Naive thymus-derived CD4-positive, alpha-beta T cell (primary cell): ENCODE measurements at regions not wholly inside any gene's neighbourhood (a gene's known extent, or its start where the extent isn't known, plus 50 kb on each side); places are given as distances from the start of the nearest gene placed in this dataset.
"Not testable (repeated sequence)": the region's sequence is repeated elsewhere in the genome, so short reads cannot be mapped to it uniquely, and the experiment has no call there.

Experiments used
- ATAC-seq: fragments of 150-1000 bp; cut with Tn5 transposase; 2 replicates; pipeline ENCODE4 v1.10.0; 2021; ENCODE audit warnings: mild to moderate bottlenecking, moderate library complexity
- CTCF ChIA-PET: fragments of 350-600 bp; sonication (Branson Sonifier 250); formaldehyde crosslinking; loops from one replicate; lab custom pipeline; 2021; ENCODE audit warnings: antibody characterized with exemption; lab: Charles Lee
- POLR2A ChIA-PET: fragments of 350-600 bp; sonication (Branson Sonifier 250); formaldehyde crosslinking; loops from one replicate; lab custom pipeline; 2021; ENCODE audit warnings: antibody characterized with exemption, inconsistent platforms; lab: Charles Lee
- DNase-seq, 9 donors: peaks; one replicate each; pipeline versions ENCODE4 v3.0.0 to v3.0.0-alpha.2; 2020 to 2022; ENCODE audit warnings: mixed read lengths in 1 of 9
- H3K27ac ChIP-seq: one replicate; pipeline ENCODE4 v1.7.0; 2013; ENCODE audit warnings: mild to moderate bottlenecking, low read depth, low read length, moderate library complexity
- H3K27me3 ChIP-seq, 2 donors: one replicate each; pipeline ENCODE4 v1.7.0; 2013; ENCODE audit warnings: low read length in 2 of 2, mild to moderate bottlenecking in 2 of 2, moderate library complexity in 2 of 2; ENCODE audit not compliant: control insufficient read depth in 2 of 2, insufficient read depth in 2 of 2
- H3K36me3 ChIP-seq, 3 experiments: 1 replicate in 2 of 3; 2 replicates in 1 of 3; pipeline ENCODE4 v1.7.0; 2013; ENCODE audit warnings: low read length in 3 of 3, mild to moderate bottlenecking in 3 of 3, moderate library complexity in 1 of 3; ENCODE audit not compliant: insufficient read depth in 3 of 3, control insufficient read depth in 2 of 3
- H3K4me1 ChIP-seq, 2 donors: one replicate each; pipeline ENCODE4 v1.7.0; 2013; ENCODE audit warnings: low read length in 2 of 2, mild to moderate bottlenecking in 2 of 2, moderate library complexity in 1 of 2; ENCODE audit not compliant: control insufficient read depth in 2 of 2, insufficient read depth in 2 of 2
- H3K4me3 ChIP-seq: 2 replicates; pipeline ENCODE4 v1.7.0; 2013; ENCODE audit warnings: mild to moderate bottlenecking, low read length
- H3K9me3 ChIP-seq, 3 experiments: 1 replicate in 2 of 3; 2 replicates in 1 of 3; pipeline ENCODE4 v1.7.0; 2013; ENCODE audit warnings: low read length in 3 of 3; ENCODE audit not compliant: control insufficient read depth in 2 of 3
- H3K27ac Mint-ChIP-seq, 9 donors: one replicate each; pipeline ENCODE4 v1.8.0; 2020 to 2022; ENCODE audit warnings: mixed read lengths in 9 of 9, mild to moderate bottlenecking in 8 of 9, moderate library complexity in 5 of 9, inconsistent platforms in 2 of 9
- H3K27me3 Mint-ChIP-seq, 5 donors: one replicate each; pipeline ENCODE4 v1.8.0; 2021 to 2022; ENCODE audit warnings: mixed read lengths in 5 of 5, mild to moderate bottlenecking in 1 of 5
- H3K36me3 Mint-ChIP-seq, 5 donors: one replicate each; pipeline ENCODE4 v1.8.0; 2020 to 2022; ENCODE audit warnings: mixed read lengths in 5 of 5, mild to moderate bottlenecking in 3 of 5, inconsistent platforms in 1 of 5
- H3K4me1 Mint-ChIP-seq, 7 donors: one replicate each; pipeline ENCODE4 v1.8.0; 2020 to 2022; ENCODE audit warnings: mixed read lengths in 7 of 7, mild to moderate bottlenecking in 3 of 7, inconsistent platforms in 1 of 7
- H3K4me3 Mint-ChIP-seq, 10 donors: one replicate each; pipeline ENCODE4 v1.8.0; 2020 to 2022; ENCODE audit warnings: mild to moderate bottlenecking in 10 of 10, mixed read lengths in 10 of 10, moderate library complexity in 6 of 10, inconsistent platforms in 2 of 10
- H3K9me3 Mint-ChIP-seq, 11 donors: one replicate each; pipeline ENCODE4 v1.8.0; 2020 to 2022; ENCODE audit warnings: mixed read lengths in 11 of 11, mild to moderate bottlenecking in 4 of 11, inconsistent platforms in 1 of 11, moderate library complexity in 1 of 11
- intact Hi-C, 2 donors: fragments of 100-400 bp; cut with micrococcal nuclease; formaldehyde crosslinking; loops; one replicate each; pipeline ENCODE4 v1.15.1; 2023

DNA sequence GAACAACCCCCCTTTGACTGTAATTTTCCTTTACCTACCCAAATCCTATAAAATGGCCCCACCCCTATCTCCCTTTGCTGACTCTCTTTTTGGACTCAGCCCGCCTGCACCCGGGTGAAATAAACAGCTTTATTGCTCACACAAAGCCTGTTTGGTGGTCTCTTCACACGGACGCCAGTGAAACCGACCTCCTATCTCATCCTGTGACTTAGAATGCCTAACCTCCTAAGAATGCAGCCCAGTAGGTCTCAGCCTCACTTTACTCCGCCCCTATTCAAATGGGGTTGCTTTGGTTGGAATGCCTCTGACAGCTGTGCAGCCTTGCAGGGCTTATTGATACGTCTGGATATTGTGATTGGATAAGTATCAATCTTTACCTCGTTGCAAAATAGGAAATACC lies 243.8 kb upstream of the PROK2 start:
- H3K36me3 Mint-ChIP-seq, H3K36me3 ChIP-seq, DNase-seq, H3K27me3 Mint-ChIP-seq, H3K4me3 Mint-ChIP-seq, H3K27me3 ChIP-seq, H3K4me1 ChIP-seq, H3K9me3 Mint-ChIP-seq, H3K27ac ChIP-seq, POLR2A ChIA-PET, H3K9me3 ChIP-seq, intact Hi-C loops, ATAC-seq, H3K4me3 ChIP-seq: not testable (repeated sequence)
- CTCF ChIA-PET: interaction anchor here (0.6 kb wide), 1 partner anchor 51 kb away, joined by 4 read pairs; no protein-coding TSS in a partner anchor
- H3K27ac Mint-ChIP-seq: peak overlapping the region in 1 of 9 donors; percentile 23
- peaks cover 0 to 16% (median 0%) of the 10 kb centered on the region in 7 donors for H3K4me1 Mint-ChIP-seq

DNA sequence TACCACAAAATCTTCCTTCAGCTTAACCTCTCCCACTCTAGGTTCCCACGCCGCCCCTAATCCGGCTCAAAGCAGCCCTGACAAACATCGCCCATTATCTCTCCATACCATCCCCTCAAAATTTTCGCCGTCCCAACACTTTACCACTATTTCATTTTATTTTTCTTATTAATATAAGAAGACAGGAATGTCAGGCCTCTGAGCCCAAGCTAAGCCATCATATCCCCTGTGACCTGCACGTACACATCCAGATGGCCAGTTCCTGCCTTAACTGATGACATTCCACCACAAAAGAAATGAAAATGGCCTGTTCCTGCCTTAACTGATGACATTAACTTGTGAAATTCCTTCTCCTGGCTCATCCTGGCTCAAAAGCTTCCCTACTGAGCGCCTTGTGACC lies 243.4 kb upstream of the PROK2 start:
- H3K27ac ChIP-seq, H3K4me1 ChIP-seq, H3K9me3 ChIP-seq, intact Hi-C loops, DNase-seq, H3K36me3 Mint-ChIP-seq, H3K27me3 Mint-ChIP-seq, ATAC-seq, H3K9me3 Mint-ChIP-seq, H3K4me3 Mint-ChIP-seq, POLR2A ChIA-PET, H3K4me3 ChIP-seq, H3K36me3 ChIP-seq, H3K27me3 ChIP-seq, H3K27ac Mint-ChIP-seq: not testable (repeated sequence)
- peaks cover 0 to 16% (median 0%) of the 10 kb centered on the region in 7 donors for H3K4me1 Mint-ChIP-seq
- CTCF ChIA-PET: interaction anchor here (0.6 kb wide), 1 partner anchor 51 kb away, joined by 4 read pairs; no protein-coding TSS in a partner anchor

DNA sequence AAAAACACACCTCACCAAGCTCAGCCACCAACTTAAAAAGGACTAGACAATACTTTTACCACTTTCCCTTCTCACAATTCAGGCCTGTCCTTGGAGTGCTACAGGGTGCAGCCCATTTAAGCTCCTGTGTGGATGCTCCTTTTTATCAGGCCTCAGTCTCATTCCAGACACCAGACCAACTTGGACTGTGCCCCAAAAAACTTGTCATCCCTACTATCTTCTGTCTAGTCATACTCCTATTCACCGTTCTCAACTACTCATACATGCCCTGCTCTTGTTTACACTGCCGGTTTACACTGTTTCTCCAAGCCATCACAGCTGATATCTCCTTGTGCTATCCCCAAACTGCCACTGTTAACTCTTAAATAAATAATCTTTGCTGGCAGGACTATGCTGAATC lies 242.8 kb upstream of the PROK2 start:
- H3K27me3 Mint-ChIP-seq, ATAC-seq, H3K27ac Mint-ChIP-seq, POLR2A ChIA-PET, H3K27ac ChIP-seq, H3K27me3 ChIP-seq, CTCF ChIA-PET, H3K9me3 Mint-ChIP-seq, H3K4me1 ChIP-seq, H3K36me3 Mint-ChIP-seq, H3K4me3 ChIP-seq, DNase-seq, H3K9me3 ChIP-seq, H3K4me3 Mint-ChIP-seq, H3K36me3 ChIP-seq, intact Hi-C loops: not testable (repeated sequence)
- H3K4me1 Mint-ChIP-seq: peaks cover 0 to 13% (median 0%) of the 10 kb centered on the region in 7 donors

DNA sequence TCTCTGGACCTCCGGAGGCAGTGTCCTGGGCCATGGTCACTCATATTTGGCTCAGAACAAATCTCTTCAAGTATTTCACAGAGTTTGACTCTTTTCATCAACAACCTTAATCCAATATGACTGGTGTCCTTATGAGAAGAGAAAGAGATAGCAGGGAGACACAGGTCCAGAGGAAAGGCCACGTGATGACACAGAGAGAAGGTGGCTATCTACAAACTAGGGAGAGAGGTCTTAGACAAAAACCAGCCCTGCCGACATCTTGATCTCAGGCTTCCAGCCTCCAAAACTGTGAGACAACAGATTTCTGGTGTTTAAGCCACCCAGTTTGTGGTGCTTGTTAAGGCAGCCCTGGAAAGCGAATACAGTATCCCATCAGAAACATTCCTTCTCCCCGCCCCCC lies 237.1 kb upstream of the PROK2 start:
- Mint-ChIP-seq H3K36me3 (peaks cover 0 to 2% (median 0%) of the 10 kb centered on the region in 5 donors), H3K27me3 (no peaks in the 10 kb centered on the region), H3K27ac (no peak overlapping the region), H3K4me1 (peaks cover 0 to 7% (median 0%) of the 10 kb centered on the region in 7 donors), H3K4me3 (no peak overlapping the region), H3K9me3 (peaks cover 0 to 7% (median 0%) of the 10 kb centered on the region in 11 donors)
- POLR2A ChIA-PET: interaction anchor here (0.5 kb wide), 1 partner anchor 138 kb away, joined by 7 read pairs; no protein-coding TSS in a partner anchor
- H3K4me1 ChIP-seq: no peaks in the 10 kb centered on the region
- no peak for ATAC-seq
- intact Hi-C loops: no loop called here
- CTCF ChIA-PET: no interaction called here
- H3K9me3 ChIP-seq: no peaks in the 10 kb centered on the region
- H3K36me3 ChIP-seq: no peaks in the 10 kb centered on the region
- H3K27me3 ChIP-seq: no peaks in the 10 kb centered on the region
- H3K27ac ChIP-seq: no peak overlapping the region
- H3K4me3 ChIP-seq: no peak overlapping the region
- DNase-seq: no peak

DNA sequence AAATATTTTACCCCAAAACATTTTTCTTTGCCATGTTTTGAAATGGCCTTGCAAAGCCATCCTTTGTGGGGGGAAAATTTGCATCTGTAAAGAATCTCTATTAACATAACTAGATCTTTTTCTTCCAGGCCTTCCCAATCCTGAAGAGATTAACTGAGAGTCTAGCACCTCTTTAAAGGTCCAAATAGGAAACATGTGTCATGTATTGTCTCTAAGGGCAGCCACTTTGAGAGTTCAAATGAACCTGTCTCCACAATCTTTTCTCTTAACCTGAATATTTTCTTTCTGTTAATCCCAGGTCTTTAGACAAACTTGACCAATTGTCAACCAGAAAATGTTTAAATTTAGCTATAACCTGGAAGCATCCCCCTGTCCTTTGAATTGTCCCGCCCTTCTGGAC lies 236.6 kb upstream of the PROK2 start:
- H3K36me3 Mint-ChIP-seq: peaks cover 0 to 2% (median 0%) of the 10 kb centered on the region in 5 donors
- H3K27ac Mint-ChIP-seq: no peak overlapping the region
- peaks cover 0 to 7% (median 0%) of the 10 kb centered on the region in 7 donors for H3K4me1 Mint-ChIP-seq
- H3K4me3 Mint-ChIP-seq: no peak overlapping the region
- Histone ChIP-seq H3K27me3 (no peaks in the 10 kb centered on the region), H3K4me3 (no peak overlapping the region), H3K27ac (no peak overlapping the region), H3K9me3 (no peaks in the 10 kb centered on the region), H3K36me3 (no peaks in the 10 kb centered on the region), H3K4me1 (no peaks in the 10 kb centered on the region)
- CTCF ChIA-PET: no interaction called here
- DNase-seq (no peak), ATAC-seq (no peak)
- H3K27me3 Mint-ChIP-seq: no peaks in the 10 kb centered on the region
- POLR2A ChIA-PET: interaction anchor here (0.5 kb wide), 1 partner anchor 138 kb away, joined by 7 read pairs; no protein-coding TSS in a partner anchor
- intact Hi-C loops: no loop called here
- H3K9me3 Mint-ChIP-seq: peaks cover 0 to 7% (median 0%) of the 10 kb centered on the region in 11 donors

DNA sequence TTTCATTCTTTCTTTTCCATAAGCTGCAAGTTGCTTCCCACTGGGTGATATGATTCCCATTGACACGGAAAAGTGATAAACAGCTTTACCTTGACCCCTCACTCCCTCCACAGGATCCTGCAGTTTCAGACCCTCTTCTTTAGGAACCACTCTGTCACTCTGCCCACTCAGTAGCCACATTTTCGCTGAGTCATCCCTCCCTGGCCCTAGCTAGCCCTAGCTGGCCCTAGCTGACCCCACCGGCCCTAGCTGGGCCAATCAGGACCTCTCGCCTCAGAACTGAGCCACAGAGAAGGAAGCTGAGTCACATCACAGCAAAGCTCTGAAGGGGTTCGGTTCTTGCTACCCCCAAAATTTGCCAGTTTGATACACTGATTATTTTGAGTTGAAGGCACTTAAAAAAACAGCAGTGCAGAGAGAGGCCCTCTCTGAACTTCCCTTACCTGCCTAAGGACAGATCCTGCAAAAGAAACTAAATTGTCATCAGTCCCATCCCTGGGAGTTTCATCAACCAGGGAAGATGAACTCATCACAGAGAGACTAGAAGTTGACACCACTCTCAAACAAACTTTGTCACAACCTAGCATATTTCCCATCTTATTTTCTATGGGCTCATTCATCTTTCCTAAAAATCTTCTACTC lies 233.5 kb upstream of the PROK2 start:
- H3K9me3 ChIP-seq: no peaks in the 10 kb centered on the region
- intact Hi-C loops: no loop called here
- Mint-ChIP-seq H3K27me3 (no peaks in the 10 kb centered on the region), H3K27ac (no peak overlapping the region), H3K4me3 (no peak overlapping the region), H3K9me3 (peaks cover 0 to 2% (median 0%) of the 10 kb centered on the region in 11 donors), H3K4me1 (peaks cover 0 to 7% (median 0%) of the 10 kb centered on the region in 7 donors), H3K36me3 (no peaks in the 10 kb centered on the region)
- H3K27me3 ChIP-seq: no peaks in the 10 kb centered on the region
- DNase-seq: no peak
- H3K27ac ChIP-seq: no peak overlapping the region
- H3K4me1 ChIP-seq: no peaks in the 10 kb centered on the region
- H3K4me3 ChIP-seq: no peak overlapping the region
- H3K36me3 ChIP-seq: no peaks in the 10 kb centered on the region
- no peak for ATAC-seq
- POLR2A ChIA-PET: no interaction called here
- CTCF ChIA-PET: no interaction called here

DNA sequence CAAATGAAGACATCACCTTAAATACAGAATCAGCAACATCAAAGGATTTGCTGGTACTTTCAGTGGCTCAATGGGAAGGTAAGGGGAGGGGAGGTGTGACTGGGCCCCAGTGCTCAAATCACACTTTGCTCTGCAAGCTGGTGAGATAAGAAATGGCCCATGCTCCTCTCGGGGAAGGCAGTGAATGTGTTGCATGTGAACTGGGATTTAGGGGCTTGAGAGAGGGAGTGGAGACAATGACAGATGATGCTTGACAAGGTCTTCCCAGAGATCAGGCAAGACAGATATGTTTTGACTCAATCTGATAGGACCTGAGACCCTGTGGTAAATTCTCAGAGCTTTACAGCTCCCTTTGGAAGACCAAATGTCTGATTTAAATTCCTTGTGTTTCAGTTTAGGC lies 233.0 kb upstream of the PROK2 start:
- H3K9me3 Mint-ChIP-seq: peaks cover 0 to 2% (median 0%) of the 10 kb centered on the region in 11 donors
- no peaks in the 10 kb centered on the region for H3K4me1 ChIP-seq
- H3K36me3 ChIP-seq: no peaks in the 10 kb centered on the region
- ChIA-PET POLR2A (no interaction called here), CTCF (no interaction called here)
- peaks cover 0 to 7% (median 0%) of the 10 kb centered on the region in 7 donors for H3K4me1 Mint-ChIP-seq
- no peak for DNase-seq
- H3K27ac Mint-ChIP-seq: no peak overlapping the region
- H3K27me3 ChIP-seq: no peaks in the 10 kb centered on the region
- no peaks in the 10 kb centered on the region for H3K36me3 Mint-ChIP-seq
- no peak overlapping the region for H3K27ac ChIP-seq
- ATAC-seq: no peak
- H3K9me3 ChIP-seq: no peaks in the 10 kb centered on the region
- no peak overlapping the region for H3K4me3 Mint-ChIP-seq
- intact Hi-C loops: no loop called here
- H3K27me3 Mint-ChIP-seq: peaks cover 0 to under 1% (median 0%) of the 10 kb centered on the region in 5 donors
- no peak overlapping the region for H3K4me3 ChIP-seq
